GM19025 (cell line): ENCODE measurements at regions not wholly inside any gene's neighbourhood (a gene's known extent, or its start where the extent isn't known, plus 50 kb on each side); places are given as distances from the start of the nearest gene placed in this dataset.

Experiments used
- ATAC-seq: cut with Tn5 transposase; IDR thresholded peaks from one replicate; pipeline ENCODE4 v1.9.1; 2021; ENCODE audit warnings: mild to moderate bottlenecking, low read depth, moderate library complexity; ENCODE audit not compliant: unreplicated experiment

DNA sequence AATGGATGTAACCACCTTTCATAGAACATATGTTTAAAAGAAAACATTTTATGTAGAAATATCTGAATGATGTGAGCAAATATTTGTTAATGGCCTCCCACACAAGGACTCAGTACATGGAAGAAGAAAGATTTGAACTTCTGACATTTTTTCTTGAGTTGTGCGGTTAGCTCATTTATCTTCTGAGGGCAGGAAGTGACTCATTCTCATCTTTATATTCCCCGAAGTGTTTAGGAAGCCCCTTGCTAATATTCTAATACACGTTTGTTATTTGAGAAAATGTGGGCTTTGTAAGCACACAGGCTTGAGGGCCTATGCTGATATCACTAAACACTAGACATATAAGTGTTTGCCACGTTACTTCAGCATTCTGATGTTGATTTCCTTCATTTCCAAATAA is 392.5 kb upstream of the PTBP2 start:
- ATAC-seq: no peak

DNA sequence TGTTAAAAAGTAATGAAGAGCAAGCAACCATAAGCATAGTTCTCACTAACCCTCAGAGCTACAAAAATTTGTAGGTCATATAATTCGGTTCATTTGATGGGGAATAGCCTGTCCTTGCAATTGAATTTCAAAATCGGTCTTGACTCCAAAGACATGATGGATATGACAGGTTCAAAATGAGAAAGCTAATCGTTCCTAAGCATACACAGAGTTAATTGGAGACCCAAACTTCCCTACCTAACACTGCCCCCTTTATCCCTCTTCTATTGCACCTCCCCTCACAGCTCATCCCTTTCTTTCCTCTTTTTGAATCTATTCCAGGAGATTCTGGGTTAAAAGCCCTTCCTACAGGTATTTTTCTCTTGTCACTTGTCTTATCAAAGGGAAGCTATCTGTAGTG is 390.0 kb upstream of the PTBP2 start:
- ATAC-seq: no peak

DNA sequence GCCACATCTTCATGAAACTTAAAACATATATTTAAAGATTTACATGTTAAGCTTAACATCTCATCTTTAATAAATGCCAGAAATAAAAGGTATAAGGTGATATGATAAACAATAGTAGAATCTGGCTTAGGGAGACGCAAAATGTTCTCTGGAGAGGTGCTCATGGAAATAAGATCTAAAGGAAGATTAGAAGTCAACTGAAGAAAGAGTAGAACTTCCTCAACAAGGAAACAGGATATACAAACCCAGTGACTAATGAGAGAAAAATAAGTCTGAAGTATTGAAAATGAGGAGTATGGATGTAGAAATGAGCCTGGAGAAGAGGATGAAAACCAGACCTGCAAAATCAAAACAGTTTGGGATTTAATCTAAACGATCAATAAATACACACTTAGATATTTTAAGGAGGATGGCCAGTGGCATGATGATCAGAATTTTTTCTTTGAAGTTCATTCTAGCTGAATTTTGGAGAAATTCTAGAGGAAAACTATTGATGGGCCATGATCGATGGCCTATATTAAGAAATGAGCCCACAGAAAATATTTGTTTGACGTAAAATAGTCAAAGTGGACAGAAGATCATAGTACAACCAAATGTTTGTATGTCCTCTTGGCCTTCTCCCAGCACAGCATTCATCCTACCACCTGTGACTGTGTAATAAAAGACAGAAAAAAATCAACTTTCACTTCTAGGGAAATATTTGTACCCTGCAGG is 387.9 kb upstream of the PTBP2 start:
- ATAC-seq: no peak

DNA sequence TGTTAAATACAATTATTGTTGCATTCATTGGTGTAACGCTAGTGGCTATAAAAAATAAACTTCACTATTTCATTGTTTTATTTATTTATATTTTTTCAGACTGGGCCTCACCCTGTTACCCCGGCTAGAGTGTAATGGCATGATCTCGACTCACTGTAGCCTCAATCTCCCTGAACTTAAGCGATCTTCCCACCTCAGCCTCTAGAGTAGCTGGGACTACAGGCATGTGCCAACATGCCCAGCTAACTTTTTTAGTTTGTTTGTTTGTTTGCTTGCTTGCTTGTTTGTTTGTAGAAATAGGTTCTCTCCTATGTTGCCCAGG is 387.4 kb upstream of the PTBP2 start:
- no peak for ATAC-seq

DNA sequence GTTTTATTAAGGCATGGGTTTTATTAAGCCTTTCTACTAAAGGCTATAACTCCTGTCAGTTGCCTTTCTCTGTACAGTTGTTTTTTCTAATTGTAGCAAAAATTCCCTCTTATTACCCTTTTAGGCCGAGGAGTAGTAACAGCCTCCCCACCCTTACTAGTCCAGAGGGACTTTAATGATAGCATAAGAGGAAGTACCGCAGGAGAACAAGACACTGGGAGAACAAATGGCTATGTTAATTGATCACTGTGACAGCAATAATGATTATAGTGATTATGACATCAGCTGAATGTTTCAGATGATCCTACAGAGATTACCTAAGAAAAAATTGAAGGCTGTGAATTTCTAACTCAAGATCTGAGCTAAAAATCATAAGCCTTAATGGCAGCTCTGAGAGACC is 383.0 kb upstream of the PTBP2 start:
- ATAC-seq: no peak

DNA sequence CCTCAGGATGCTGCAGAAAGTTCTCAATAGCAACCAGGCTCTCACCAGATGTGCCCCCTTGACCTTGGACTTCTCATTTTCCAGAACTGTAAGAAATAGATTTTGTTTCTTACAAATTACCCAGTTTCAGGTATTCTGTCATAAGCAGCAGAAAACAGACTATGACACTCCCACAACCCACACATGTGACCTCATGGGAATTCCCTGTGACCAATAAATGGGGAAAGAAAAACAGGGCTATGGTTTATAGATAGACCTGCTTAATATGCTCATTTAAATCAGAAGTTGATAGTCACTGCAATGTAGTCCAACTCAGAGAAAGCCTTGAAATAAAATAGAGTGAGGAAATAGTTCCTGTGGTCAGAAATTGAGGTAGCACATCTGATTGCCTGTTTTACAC is 380.9 kb upstream of the PTBP2 start:
- ATAC-seq: no peak

DNA sequence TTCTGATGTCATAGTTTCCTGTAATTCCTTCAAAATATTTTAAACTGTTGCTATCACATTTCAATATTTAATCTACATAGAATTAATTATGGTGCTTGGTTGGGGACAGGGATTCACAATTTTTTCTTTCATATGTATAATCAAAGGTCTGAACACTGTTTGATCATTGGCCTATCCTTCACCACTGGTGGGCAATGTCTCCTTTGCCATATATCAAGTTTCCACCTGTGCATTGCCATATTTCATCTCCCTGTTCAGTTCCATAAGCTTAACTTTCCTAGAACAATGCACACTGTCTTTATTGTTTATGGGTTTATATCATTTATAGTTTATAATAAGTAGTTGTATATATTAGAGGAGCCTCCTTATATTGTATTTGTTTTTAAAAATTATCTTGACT is 374.9 kb upstream of the PTBP2 start:
- no peak for ATAC-seq

DNA sequence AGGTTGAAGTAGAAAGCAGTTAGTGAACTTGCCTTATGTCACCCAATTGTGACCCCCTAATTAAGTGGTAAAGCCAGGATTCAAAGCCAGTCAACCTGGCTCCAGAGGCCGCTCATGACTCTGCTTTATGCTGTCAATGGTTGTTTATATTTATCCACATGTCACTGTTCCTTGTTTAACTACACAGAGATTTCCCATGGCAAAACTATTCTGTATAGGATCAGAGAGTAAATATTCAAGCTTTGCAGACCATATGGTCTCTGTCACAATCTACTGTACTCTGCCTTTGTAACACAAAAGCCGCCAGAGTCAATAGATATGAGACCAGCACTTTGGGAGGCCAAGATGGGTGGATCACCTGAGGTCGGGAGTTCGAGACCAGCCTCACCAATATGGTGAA is 371.7 kb upstream of the PTBP2 start:
- ATAC-seq: no peak

DNA sequence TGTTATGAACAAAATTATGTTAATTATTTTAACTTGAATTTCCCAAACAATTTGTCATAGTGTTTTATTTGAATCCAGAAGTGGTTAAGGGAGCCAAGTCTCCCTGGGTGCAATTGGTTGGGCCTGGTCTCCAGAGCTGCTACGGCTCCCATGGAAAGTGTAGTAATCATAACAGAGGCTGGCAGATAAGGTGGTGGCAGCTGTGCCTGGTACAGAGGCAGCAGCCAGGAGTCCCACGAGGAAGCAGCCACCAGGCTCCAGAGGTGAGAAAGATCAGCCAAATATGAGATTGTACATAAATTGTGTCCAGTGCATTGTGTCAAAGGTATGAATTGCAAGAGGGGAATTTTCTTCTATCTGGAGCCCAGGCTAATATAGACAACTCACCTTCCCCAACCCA is 368.9 kb upstream of the PTBP2 start:
- ATAC-seq: no peak

DNA sequence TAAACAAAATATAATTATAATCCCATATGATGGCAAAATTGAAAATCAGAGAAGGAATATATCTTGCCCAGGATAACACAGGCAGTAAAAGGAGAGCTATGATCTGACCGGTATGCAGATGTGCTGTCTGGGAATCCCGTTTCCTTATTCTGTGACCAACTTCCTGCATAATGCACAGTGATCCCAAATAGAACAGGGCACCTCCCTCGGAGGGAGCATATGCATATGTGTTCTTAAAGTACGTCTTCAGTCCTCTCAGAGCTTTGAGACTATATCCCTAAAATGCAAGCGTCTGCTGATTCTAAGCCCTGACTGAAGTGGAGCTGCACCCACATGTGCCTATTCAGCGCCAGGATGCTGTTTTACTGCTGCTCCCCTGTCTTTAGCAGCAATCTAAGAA is 366.1 kb upstream of the PTBP2 start:
- no peak for ATAC-seq

DNA sequence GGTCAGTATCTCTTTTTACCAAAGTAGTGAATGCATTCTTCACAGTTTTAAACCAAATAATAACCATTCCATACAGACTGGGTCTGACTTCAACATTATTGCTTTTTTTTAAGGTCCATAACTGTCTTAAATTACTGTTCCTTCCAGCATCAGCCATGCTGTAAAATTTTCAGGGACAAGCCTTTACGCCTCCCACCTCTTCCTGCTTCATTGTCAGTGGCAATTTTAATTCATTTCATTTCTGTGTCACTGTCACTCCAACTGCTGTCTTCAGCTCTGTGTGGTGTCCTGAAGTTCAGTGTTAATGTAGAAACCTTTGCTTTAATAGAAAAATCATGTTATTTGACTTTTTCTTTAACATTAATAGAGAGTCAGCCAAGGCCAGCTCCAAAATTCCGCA is 365.6 kb upstream of the PTBP2 start:
- no peak for ATAC-seq

DNA sequence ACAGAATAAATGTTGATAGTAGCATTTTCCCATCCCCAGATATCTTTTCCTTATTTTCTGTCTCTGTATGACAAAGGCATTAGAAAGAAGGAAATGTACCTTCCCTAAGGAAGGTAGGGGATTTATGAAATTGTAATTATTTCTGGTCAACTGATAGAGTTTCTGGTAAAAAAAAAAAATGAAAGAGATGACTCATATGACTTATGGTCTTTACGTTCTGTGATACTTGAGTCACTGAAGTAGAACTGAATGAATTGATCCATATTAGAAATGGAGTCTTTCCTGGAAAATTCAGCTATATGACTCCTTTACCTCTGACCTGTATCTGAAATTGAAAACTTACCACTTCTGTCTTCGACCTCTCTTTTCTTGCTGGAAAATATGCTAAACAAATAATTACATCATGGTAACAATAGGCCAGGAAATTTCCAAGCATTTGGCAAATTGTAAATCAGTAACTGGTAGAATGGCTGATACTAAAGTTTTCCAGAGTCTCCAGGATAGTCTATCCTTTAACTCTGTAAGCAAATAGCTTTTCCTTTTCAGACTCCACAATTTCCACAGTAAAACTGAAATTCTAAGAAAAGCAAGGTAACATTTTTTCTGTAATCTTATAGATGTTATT is 364.3 kb upstream of the PTBP2 start:
- no peak for ATAC-seq

DNA sequence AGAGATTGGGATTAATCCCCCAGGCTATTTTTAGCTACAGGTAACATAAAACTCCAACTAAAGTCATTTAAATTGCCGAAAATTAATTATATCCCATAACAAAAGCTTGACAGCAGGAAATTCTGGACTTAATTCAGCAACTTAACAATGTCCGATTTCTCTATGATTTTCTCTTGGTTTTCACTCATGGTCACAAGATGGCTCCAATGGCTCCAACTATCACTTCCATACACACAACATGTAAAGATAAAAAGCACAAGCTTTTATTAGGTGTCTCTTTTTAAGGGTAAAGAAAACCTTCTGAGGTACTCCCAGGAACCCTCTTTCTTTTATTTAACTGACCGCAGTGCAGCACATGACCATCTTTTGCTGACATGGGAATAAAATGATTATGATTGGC is 363.5 kb upstream of the PTBP2 start:
- no peak for ATAC-seq

DNA sequence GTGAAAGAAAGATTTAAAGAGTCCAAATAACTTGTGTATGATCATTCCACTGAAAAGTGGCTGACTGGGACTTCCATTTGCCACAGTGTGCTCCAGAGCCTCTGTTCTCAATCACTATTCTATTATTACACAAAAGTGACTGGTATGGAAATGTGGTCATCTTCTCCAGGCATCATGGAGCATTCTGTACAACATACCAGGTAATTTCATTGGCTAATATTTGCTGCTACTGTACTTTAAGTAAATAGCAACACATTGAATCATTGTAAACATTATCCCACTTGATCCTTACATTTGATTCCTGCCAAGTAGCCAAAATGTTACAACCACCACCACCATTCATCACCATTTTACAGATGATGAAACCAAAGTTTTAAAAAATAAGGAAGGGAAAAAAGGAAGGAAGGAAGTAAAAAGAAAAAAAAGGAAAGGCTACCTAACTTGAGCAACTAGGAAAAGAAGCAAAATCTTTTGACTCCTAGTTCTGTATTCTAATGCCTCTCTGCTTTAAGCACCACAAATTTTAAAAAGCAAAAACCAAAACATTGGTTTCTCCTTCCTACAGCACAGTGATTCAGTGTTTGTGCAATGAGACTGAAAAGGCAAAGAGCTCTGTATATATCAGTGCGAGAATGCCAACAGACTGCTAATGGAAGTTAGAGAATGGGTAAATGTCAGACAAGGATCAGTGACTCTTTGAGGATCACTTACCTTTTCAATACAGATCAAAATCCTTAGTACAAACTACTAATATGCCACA is 361.4 kb upstream of the PTBP2 start:
- ATAC-seq: no peak

DNA sequence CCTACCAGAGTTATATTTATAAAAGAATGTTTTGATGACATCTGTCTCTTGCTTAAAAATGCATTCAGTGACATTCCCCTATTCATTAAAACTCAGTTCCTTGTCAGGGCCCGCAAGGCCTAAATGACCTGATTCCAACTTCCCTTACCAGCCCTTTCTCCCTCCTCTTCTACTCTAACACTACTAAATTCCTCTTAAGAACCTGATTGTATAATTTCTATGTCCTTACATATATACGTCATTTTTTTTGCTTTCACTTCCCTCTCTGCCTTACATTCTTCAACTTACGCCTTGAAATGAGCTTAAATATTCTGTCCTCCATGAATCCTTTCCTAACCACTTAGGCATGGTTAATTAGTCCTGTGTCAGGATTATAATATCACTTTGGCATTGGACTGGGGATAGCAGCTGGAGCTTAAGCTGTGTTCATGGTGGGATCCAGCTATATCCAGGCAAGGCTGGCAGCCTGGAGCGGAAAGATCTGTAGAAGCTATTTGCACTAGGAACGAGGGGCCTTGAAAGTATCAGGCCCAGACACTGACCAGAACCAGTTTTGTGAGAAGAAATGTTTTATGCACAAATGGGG is 360.2 kb upstream of the PTBP2 start:
- no peak for ATAC-seq

DNA sequence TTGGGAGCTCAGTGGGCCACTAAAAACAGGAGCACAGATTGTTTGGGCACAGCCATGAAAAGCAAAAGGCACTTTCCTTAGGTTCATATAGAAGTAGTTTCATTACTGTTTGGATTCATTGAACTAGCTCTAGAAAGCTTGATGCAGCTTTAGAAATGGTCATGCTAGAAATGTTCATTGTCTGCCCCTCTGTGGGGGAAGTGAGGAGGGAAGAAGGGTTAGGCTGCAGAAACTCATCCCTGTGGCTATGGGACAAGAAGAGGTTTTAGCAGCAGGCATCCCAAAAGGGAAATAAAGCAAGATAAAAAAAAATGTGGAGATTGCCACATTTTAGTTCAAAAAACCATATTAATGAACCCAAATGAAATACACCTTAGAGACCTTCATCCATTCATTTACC is 359.6 kb upstream of the PTBP2 start:
- no peak for ATAC-seq

DNA sequence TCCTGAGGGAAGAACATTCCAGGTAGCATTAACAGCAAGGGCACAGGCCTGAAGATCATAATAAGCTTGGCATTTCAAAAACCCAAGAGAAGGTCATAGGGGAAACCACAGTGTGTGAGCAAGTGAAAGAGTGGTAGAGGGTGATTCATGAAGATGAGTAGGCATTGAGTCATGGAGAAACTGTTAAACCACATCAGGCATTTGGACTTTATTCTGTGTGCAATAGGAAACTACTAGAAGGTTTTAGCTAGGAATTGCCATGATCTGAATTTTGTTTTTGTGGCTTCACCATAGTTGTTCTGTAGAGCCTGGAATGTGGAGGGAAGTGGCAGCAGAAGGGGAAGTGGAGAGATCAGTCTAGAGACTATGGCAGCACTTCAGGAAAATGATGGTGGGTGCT is 359.0 kb upstream of the PTBP2 start:
- ATAC-seq: no peak

DNA sequence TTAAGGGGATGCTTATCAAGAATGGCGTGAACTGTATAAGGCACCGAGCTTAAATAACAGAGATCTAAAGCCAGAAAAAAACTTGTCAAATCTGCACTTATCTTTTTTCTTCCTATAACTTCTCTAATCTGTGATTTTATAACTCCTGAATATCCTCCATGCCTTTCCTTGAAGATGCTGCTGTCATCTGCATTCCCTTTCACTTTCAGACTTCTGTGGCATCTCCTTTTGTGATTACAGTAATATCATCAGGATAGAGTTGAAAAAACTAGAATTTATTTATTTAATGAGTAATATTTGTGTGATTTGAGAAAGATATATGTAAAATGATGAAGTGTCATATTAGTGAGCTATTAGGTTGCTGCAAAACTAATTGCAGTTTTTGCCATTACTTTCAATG is 357.8 kb upstream of the PTBP2 start:
- ATAC-seq: no peak

DNA sequence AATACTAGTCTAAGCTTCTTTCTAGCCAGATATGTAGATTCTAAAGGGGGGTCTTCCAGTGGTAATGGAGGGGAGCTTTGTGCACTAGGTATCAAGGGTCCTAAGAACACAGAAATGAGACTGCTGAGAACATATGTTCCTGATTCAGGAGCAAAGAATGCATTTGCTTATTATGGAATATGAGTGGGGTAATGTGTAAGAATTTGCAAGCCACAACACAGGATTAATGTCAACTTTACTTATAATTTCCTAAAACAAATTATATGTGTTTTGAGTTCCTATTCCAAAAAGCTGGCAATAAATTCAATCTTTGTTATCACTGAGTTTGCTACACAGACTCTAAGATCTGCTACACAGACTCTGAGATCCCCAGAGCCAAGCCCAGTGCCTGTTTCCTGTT is 357.0 kb upstream of the PTBP2 start:
- ATAC-seq: no peak

DNA sequence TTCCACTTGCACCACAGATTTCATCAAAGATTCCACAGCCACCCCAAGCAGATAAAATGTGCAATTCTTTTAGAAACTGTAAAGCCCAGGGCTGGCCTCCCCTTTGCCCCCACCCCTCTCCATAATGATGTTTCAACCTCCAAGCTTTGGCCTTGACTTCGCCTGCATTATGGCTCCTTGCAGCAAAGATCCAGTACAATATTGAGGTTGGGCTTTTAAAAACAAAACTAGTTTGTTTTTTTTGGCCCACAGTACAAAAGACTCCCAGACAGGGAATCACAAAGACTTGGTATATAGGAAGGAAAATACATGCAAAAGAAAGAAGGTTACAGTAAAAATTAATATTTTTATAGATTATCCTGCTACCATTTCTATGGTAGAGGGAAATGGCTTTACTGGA is 356.5 kb upstream of the PTBP2 start:
- ATAC-seq: no peak

DNA sequence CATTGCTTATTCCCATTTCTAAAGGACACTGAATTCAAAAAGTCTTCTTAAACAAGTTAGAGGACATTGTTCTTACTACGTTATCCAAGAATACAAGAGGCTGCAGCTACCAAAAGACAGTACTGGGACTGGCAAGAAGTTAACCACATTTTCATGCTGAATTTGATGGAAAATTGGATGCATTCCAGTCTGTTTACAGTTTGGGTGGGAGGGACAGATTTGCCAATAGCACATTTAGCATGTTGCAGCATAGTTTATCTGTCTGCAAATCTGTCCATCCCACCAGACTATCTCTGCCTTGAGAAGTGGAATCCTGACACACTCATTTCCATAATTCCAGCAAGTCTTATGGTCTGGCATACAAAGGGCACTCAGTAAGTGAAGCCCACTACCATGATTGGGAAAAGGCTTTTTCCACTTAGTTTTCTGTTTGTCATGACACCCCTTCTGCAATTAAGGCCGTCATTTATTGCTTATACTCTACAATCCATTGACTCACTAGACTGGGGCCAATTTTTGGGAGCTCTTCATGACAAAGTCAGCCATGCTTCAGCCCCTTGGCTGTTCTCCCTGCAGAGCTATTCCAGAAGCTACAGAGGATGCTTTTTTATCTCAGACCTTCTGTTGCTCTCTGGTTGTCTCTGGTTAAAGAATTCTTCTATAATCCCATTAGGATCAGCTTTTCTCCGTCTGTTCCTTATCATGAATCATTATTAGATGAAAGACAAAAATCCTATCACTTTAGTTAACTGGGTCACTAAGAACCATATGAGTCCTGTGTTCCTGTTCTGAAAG is 355.8 kb upstream of the PTBP2 start:
- ATAC-seq: no peak
